Mucosa of descending colon (tissue), 3 donors: ENCODE measurements at regions not wholly inside any gene's neighbourhood (a gene's known extent, or its start where the extent isn't known, plus 50 kb on each side); places are given as distances from the start of the nearest gene placed in this dataset.

Source experiments
- ATAC-seq: fragments of 200-7000 bp; cut with Tn5 transposase; one replicate; pipeline ENCODE4 v1.9.1; 2020; ENCODE audit warnings: mild to moderate bottlenecking, moderate library complexity
- DNase-seq, 3 donors: peaks; one replicate each; pipeline ENCODE4 v3.0.0-alpha.2; 2020
- H3K36me3 ChIP-seq: fragments of 200-600 bp; one replicate; pipeline ENCODE4 v1.8.0; 2021; ENCODE audit warnings: low read depth, mild to moderate bottlenecking
- H3K4me1 ChIP-seq: fragments of 200-600 bp; one replicate; pipeline ENCODE4 v1.8.0; 2021; ENCODE audit warnings: low read depth, mild to moderate bottlenecking
- H3K4me3 ChIP-seq: fragments of 200-600 bp; one replicate; pipeline ENCODE4 v1.8.0; 2021; ENCODE audit warnings: mild to moderate bottlenecking
- H3K9me3 ChIP-seq: fragments of 200-600 bp; one replicate; pipeline ENCODE4 v1.8.0; 2021; ENCODE audit warnings: mild to moderate bottlenecking
- intact Hi-C, 2 donors: fragments of 100-400 bp; cut with DNase I in 1 of 2; cut with micrococcal nuclease in 1 of 2; formaldehyde crosslinking; loops; one replicate each; pipeline versions ENCODE4 v1.11.0 to v1.11.1; 2022; cut with DNase I, micrococcal nuclease
- TF ChIP-seq, protein P1 (sequence below): fragments of 200-600 bp; IDR thresholded peaks from one replicate; pipeline ENCODE4 v1.8.0; 2022; ENCODE audit warnings: antibody characterized with exemption, mild to moderate bottlenecking
- donor health status: DM: no; HTN: no; CAD: no; lungs with moderate emphysema.
- donor health status: DM: no; HTN: no; CAD: no.
- donor health status: DM: no; HTN: yes; CAD: no.

DNA sequence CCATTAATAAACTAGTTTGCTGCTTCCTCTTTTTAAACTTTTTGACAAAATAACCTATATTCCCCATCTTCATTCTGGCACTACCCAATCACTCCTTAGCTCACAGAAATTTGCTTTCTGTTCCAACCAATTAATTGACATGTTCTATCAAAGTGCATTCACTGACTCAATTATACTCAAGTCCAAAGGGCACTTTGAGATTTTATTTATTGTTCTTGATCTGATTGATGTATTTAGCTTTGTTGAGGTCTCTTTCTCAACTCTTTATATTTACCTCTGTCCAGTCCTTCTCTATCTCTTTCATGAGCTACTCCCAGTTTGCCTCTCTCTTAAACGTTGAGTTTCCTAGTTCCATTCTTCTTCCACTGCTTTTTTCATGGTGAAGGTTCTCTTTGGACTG is 104.4 kb upstream of the TENT5A start:
- Histone ChIP-seq H3K4me3 (no peak overlapping the region), H3K36me3 (no peaks in the 10 kb centered on the region), H3K4me1 (no peaks in the 10 kb centered on the region), H3K9me3 (no peaks in the 10 kb centered on the region)
- DNase-seq (no peak), ATAC-seq (no peak)
- intact Hi-C loops = no loop called here
- TF ChIP-seq, protein P1, sequence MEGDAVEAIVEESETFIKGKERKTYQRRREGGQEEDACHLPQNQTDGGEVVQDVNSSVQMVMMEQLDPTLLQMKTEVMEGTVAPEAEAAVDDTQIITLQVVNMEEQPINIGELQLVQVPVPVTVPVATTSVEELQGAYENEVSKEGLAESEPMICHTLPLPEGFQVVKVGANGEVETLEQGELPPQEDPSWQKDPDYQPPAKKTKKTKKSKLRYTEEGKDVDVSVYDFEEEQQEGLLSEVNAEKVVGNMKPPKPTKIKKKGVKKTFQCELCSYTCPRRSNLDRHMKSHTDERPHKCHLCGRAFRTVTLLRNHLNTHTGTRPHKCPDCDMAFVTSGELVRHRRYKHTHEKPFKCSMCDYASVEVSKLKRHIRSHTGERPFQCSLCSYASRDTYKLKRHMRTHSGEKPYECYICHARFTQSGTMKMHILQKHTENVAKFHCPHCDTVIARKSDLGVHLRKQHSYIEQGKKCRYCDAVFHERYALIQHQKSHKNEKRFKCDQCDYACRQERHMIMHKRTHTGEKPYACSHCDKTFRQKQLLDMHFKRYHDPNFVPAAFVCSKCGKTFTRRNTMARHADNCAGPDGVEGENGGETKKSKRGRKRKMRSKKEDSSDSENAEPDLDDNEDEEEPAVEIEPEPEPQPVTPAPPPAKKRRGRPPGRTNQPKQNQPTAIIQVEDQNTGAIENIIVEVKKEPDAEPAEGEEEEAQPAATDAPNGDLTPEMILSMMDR = no peak

- H3K9me3 ChIP-seq = no peaks in the 10 kb centered on the region
- intact Hi-C loops = no loop called here
- no peaks in the 10 kb centered on the region for H3K36me3 ChIP-seq
- DNase-seq (no peak), ATAC-seq (no peak)
- H3K4me1 ChIP-seq = no peaks in the 10 kb centered on the region
- TF ChIP-seq, protein P1 = no peak
- H3K4me3 ChIP-seq = no peak overlapping the region
These were observed 102.0 kb upstream of the TENT5A start for GRCh38 chr6:81854474-81854873.

DNA sequence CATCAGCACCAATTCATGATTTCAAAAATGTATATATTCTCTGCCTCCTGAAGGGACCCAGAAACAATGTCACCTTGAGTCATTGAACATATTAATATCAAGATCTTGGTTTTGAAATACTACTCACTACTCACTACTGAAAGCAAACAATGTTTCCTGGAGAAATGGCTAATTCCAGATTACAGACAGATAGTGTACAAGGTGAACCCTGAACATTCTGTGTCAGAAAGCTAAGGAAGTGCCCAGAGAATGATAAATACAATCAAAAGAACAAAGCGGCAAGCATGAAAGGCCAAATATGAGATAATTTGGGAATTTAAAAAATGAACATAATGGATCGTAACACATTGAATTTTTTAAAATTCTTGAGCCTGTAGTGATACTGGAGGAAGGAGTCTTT is 101.5 kb upstream of the TENT5A start:
- no peak for ATAC-seq
- no peak for DNase-seq
- intact Hi-C loops = no loop called here
- Histone ChIP-seq H3K9me3 (no peaks in the 10 kb centered on the region), H3K4me3 (no peak overlapping the region), H3K4me1 (no peaks in the 10 kb centered on the region), H3K36me3 (no peaks in the 10 kb centered on the region)
- TF ChIP-seq, protein P1 = no peak

DNA sequence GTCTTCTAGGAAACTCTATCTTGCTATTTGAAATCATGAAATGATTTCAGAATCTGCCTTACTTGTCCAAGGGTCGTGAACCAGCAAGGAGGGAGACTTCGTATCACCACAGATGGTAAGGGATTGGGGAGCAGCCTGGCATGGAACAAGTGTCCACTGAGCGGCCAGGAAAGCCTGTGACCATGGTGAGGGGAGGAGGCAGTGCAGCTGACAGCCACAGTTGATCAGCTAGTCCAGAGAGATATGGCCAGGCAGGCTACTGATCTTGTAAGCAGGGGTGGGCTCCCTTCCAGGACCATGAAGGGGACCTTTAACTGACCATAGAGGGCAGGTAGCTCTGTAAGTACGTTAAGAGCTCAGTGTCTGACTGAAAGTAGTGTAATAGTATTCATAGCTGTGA is 96.8 kb upstream of the TENT5A start:
- TF ChIP-seq, protein P1 = no peak
- DNase-seq = no peak
- intact Hi-C loops = no loop called here
- Histone ChIP-seq H3K4me3 (no peak overlapping the region), H3K36me3 (no peaks in the 10 kb centered on the region), H3K4me1 (no peaks in the 10 kb centered on the region), H3K9me3 (no peaks in the 10 kb centered on the region)
- ATAC-seq = no peak

DNA sequence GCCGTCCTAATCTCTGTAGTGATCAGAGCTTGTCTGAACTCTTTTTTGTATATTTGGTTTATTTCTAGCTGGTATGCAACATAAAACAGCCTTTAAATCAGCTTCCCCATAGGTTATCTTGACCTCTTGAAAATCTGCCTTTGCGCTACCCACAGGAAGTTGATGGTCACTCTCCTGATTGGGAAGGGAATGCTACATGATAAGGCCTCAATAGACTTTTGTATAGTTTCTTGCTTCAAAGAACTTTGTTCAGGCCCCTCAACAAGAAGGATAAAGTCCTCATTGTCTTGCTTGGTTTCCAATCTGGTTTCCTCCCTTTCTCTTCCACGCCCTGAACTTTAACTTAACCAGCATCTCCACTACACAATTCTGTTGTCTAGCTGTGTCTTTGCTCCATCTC is 95.4 kb upstream of the TENT5A start:
- DNase-seq = no peak
- H3K9me3 ChIP-seq = no peaks in the 10 kb centered on the region

GRCh38 chr6:81844686-81845085 is 92.2 kb upstream of the TENT5A start:
- no peak for ATAC-seq

More for the DNA sequence above, 95.4 kb upstream of the TENT5A start:
- Histone ChIP-seq H3K4me3 (no peak overlapping the region), H3K36me3 (no peaks in the 10 kb centered on the region), H3K4me1 (no peaks in the 10 kb centered on the region)
- TF ChIP-seq, protein P1 = no peak
- ATAC-seq = no peak
- intact Hi-C loops = no loop called here

More at GRCh38 chr6:81844686-81845085, 92.2 kb upstream of the TENT5A start:
- DNase-seq = no peak
- no peaks in the 10 kb centered on the region for H3K4me1 ChIP-seq
- no peaks in the 10 kb centered on the region for H3K9me3 ChIP-seq
- TF ChIP-seq, protein P1 = no peak
- intact Hi-C loops = no loop called here
- no peak overlapping the region for H3K4me3 ChIP-seq
- H3K36me3 ChIP-seq = no peaks in the 10 kb centered on the region
